Esophagus muscularis mucosa (tissue), 4 donors: ENCODE measurements at regions not wholly inside any gene's neighbourhood (a gene's known extent, or its start where the extent isn't known, plus 50 kb on each side); places are given as distances from the start of the nearest gene placed in this dataset.

ENCODE experiments used
- CTCF ChIP-seq, 3 experiments: fragments of 200-600 bp in 2 of 3; fragments of 450-650 bp in 1 of 3; sonication (generic) in 2 of 3; IDR thresholded peaks; one replicate each; pipeline ENCODE4 v1.5.1; 2017 to 2019; ENCODE audit warnings: antibody characterized with exemption in 3 of 3, mild to moderate bottlenecking in 2 of 3, moderate library complexity in 1 of 3
- EP300 ChIP-seq: sonication (generic); formaldehyde crosslinking; IDR thresholded peaks from one replicate; pipeline ENCODE4 v1.6.1; 2017; ENCODE audit warnings: antibody characterized with exemption
- POLR2A ChIP-seq: fragments of 450-650 bp; IDR thresholded peaks from one replicate; pipeline ENCODE4 v1.6.1; 2017; ENCODE audit warnings: antibody characterized with exemption, moderate library complexity, mild to moderate bottlenecking, low read depth

GRCh38 chr6:15801912-15802311 lies 139.1 kb upstream of the DTNBP1 start:
- TF ChIP-seq CTCF (IDR thresholded peaks at IDR 0.05): no peak
- no peak for TF ChIP-seq POLR2A
- no peak for TF ChIP-seq EP300
